Caco-2 (cell line): ENCODE measurements at regions not wholly inside any gene's neighbourhood (a gene's known extent, or its start where the extent isn't known, plus 50 kb on each side); places are given as distances from the start of the nearest gene placed in this dataset.

ENCODE experiments used
- BruUV-seq: library from RNA; stranded (reverse); fragments of 400-500 nt; replicated peaks from 2 replicates; lab custom pipeline; 2021; lab: Mats Ljungman, UMichigan
- CTCF ChIA-PET: fragments of 300-600 bp; sonication (Branson Sonifier 250); formaldehyde crosslinking; loops from one replicate; lab custom pipeline; 2022; ENCODE audit warnings: antibody characterized with exemption; lab: Charles Lee
- POLR2A ChIA-PET: fragments of 300-600 bp; sonication (Branson Sonifier 250); formaldehyde crosslinking; loops from one replicate; lab custom pipeline; 2022; ENCODE audit warnings: antibody characterized with exemption; lab: Charles Lee
- DNase-seq, 2 experiments: peaks; one replicate each; pipeline versions ENCODE4 v3.0.0 to v3.0.0-alpha.2; 2020 to 2022
- H3K27me3 ChIP-seq: replicated peaks from 2 replicates; pipeline ENCODE4 v1.6.0; 2011; ENCODE audit warnings: low read length; ENCODE audit not compliant: control insufficient read depth, insufficient read depth
- H3K36me3 ChIP-seq: 2 replicates; pipeline ENCODE4 v1.5.1; 2011; ENCODE audit warnings: low read length; ENCODE audit not compliant: control insufficient read depth, insufficient read depth
- H3K4me1 ChIP-seq: fragments of 250-450 bp; sonication (Bioruptor Pico); 2 replicates; pipeline ENCODE4 v1.5.1; 2020; ENCODE audit warnings: mild to moderate bottlenecking
- H3K4me3 ChIP-seq: 2 replicates; pipeline ENCODE4 v1.5.1; 2011; ENCODE audit warnings: low read depth, mild to moderate bottlenecking, control low read depth, low read length
- H3K9me3 ChIP-seq: fragments of 250-450 bp; sonication (Bioruptor Pico); 2 replicates; pipeline ENCODE4 v1.5.1; 2020; ENCODE audit warnings: mild to moderate bottlenecking, moderate library complexity
- H3K27ac Mint-ChIP-seq: one replicate; pipeline ENCODE4 v1.8.0; 2022; ENCODE audit warnings: mixed read lengths; ENCODE audit not compliant: unreplicated experiment
- H3K27me3 Mint-ChIP-seq: one replicate; pipeline ENCODE4 v1.8.0; 2022; ENCODE audit warnings: mixed read lengths; ENCODE audit not compliant: insufficient read depth, unreplicated experiment
- H3K36me3 Mint-ChIP-seq: one replicate; pipeline ENCODE4 v1.8.0; 2022; ENCODE audit warnings: mild to moderate bottlenecking, mixed read lengths; ENCODE audit not compliant: insufficient read depth, unreplicated experiment
- H3K4me1 Mint-ChIP-seq: one replicate; pipeline ENCODE4 v1.8.0; 2022; ENCODE audit warnings: low read depth, mixed read lengths; ENCODE audit not compliant: unreplicated experiment
- H3K4me3 Mint-ChIP-seq: one replicate; pipeline ENCODE4 v1.8.0; 2022; ENCODE audit warnings: mild to moderate bottlenecking, moderate library complexity, mixed read lengths; ENCODE audit not compliant: unreplicated experiment
- H3K9me3 Mint-ChIP-seq: one replicate; pipeline ENCODE4 v1.8.0; 2022; ENCODE audit warnings: mixed read lengths; ENCODE audit not compliant: unreplicated experiment
- CTCF ChIP-seq, 2 experiments: fragments of 200-600 bp in 1 of 2; IDR thresholded peaks; 1 replicate in 1 of 2; 2 replicates in 1 of 2; pipeline versions ENCODE4 v1.5.1 to v1.8.0; 2011 to 2022; ENCODE audit warnings: antibody characterized with exemption in 1 of 2, control low read depth in 1 of 2, inconsistent platforms in 1 of 2, low read depth in 1 of 2, low read length in 1 of 2, mild to moderate bottlenecking in 1 of 2, moderate library complexity in 1 of 2; ENCODE audit not compliant: insufficient read depth in 1 of 2, severe bottlenecking in 1 of 2, unreplicated experiment in 1 of 2
- intact Hi-C: fragments of 100-400 bp; cut with micrococcal nuclease; formaldehyde crosslinking; loops from one replicate; pipeline ENCODE4 v1.10.0; 2022; ENCODE audit not compliant: unreplicated experiment

GRCh38 chr10:118809357-118810220, 54.8 kb upstream of the CACUL1 start:
- no peaks in the 10 kb centered on the region for H3K27me3 ChIP-seq
- Mint-ChIP-seq H3K4me1 (peaks cover 3% of the 10 kb centered on the region), H3K27ac (no peak overlapping the region), H3K9me3 (no peaks in the 10 kb centered on the region), H3K27me3 (peaks cover 4% of the 10 kb centered on the region), H3K36me3 (peaks cover 5% of the 10 kb centered on the region), H3K4me3 (no peak overlapping the region)
- ChIA-PET POLR2A (no interaction called here), CTCF (no interaction called here)
- H3K4me3 ChIP-seq: no peak overlapping the region
- H3K9me3 ChIP-seq: no peaks in the 10 kb centered on the region
- no peak for TF ChIP-seq CTCF (IDR thresholded peaks at IDR 0.05; ENCODE audit: insufficient read depth in 1 of 2, low read depth in 1 of 2, low read length in 1 of 2, severe bottlenecking in 1 of 2, unreplicated experiment in 1 of 2)
- H3K36me3 ChIP-seq: no peaks in the 10 kb centered on the region; the same call in 1 of the 2 replicates
- BruUV-seq: no TSS peak
- intact Hi-C loops: no loop called here
- no peaks in the 10 kb centered on the region for H3K4me1 ChIP-seq
- peak in 1 of 2 experiments; percentile 21 for DNase-seq

- no peak overlapping the region for H3K4me3 ChIP-seq
- Mint-ChIP-seq H3K27me3 (peaks cover 4% of the 10 kb centered on the region), H3K27ac (no peak overlapping the region), H3K9me3 (no peaks in the 10 kb centered on the region), H3K36me3 (peaks cover 5% of the 10 kb centered on the region), H3K4me3 (no peak overlapping the region), H3K4me1 (no peaks in the 10 kb centered on the region)
- CTCF ChIA-PET: interaction anchor here (0.7 kb wide), 1 partner anchor 655 kb away, joined by 3 read pairs; no protein-coding TSS in a partner anchor
- H3K36me3 ChIP-seq: no peaks in the 10 kb centered on the region; the same call in 1 of the 2 replicates
- no peaks in the 10 kb centered on the region for H3K9me3 ChIP-seq
- BruUV-seq: no TSS peak
- POLR2A ChIA-PET: no interaction called here
- DNase-seq: peak in 1 of 2 experiments; percentile 14
- no peaks in the 10 kb centered on the region for H3K4me1 ChIP-seq
- H3K27me3 ChIP-seq: no peaks in the 10 kb centered on the region
- intact Hi-C loops: no loop called here
- no peak for TF ChIP-seq CTCF (IDR thresholded peaks at IDR 0.05; ENCODE audit: insufficient read depth in 1 of 2, low read depth in 1 of 2, low read length in 1 of 2, severe bottlenecking in 1 of 2, unreplicated experiment in 1 of 2)
Measured at GRCh38 chr10:118810796-118811505, 56.2 kb upstream of the CACUL1 start.

- Mint-ChIP-seq H3K36me3 (peaks cover 5% of the 10 kb centered on the region), H3K4me3 (no peak overlapping the region), H3K27me3 (peaks cover 8% of the 10 kb centered on the region), H3K27ac (no peak overlapping the region), H3K4me1 (no peaks in the 10 kb centered on the region), H3K9me3 (no peaks in the 10 kb centered on the region)
- ChIA-PET CTCF (interaction anchor here (0.7 kb wide), 1 partner anchor 654 kb away, joined by 3 read pairs; no protein-coding TSS in a partner anchor), POLR2A (no interaction called here)
- no peak for TF ChIP-seq CTCF (IDR thresholded peaks at IDR 0.05; ENCODE audit: insufficient read depth in 1 of 2, low read depth in 1 of 2, low read length in 1 of 2, severe bottlenecking in 1 of 2, unreplicated experiment in 1 of 2)
- H3K9me3 ChIP-seq: no peaks in the 10 kb centered on the region
- no peak overlapping the region for H3K4me3 ChIP-seq
- intact Hi-C loops: no loop called here
- H3K4me1 ChIP-seq: no peaks in the 10 kb centered on the region
- H3K27me3 ChIP-seq: no peaks in the 10 kb centered on the region
- BruUV-seq: no TSS peak
- H3K36me3 ChIP-seq: no peaks in the 10 kb centered on the region; the same call in 1 of the 2 replicates
- no peak for DNase-seq
Measured at GRCh38 chr10:118811675-118812392, 57.1 kb upstream of the CACUL1 start.
